ENCODE measurements at regions not wholly inside any gene's neighbourhood (a gene's known extent, or its start where the extent isn't known, plus 50 kb on each side); places are given as distances from the start of the nearest gene placed in this dataset.
"Not testable (repeated sequence)": the region's sequence is repeated elsewhere in the genome, so short reads cannot be mapped to it uniquely, and the experiment has no call there.

DNA sequence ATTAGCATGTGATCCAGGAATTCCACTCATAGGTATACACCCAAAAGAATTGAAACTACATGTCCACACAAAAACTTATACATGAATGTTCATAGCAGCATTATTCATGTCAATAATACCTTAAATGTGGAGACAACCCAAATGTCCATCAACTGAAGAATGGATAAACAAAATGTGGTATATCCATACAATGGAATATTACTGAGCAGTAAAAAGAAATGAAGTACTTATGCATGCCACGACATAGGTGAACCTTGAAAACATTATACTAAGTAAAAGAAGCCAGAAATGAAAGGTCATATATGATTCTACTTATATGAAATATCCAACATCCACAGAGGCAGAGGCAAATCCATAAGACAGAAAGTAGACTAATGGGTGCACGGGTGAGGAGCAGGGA is 159.9 kb downstream of the UNC5CL start:
- no peak for DNase-seq (ENCODE audit: low read depth)
- H3K4me3 ChIP-seq (ENCODE audit: control insufficient read depth, low read depth, low read length), result no peak overlapping the region

DNA sequence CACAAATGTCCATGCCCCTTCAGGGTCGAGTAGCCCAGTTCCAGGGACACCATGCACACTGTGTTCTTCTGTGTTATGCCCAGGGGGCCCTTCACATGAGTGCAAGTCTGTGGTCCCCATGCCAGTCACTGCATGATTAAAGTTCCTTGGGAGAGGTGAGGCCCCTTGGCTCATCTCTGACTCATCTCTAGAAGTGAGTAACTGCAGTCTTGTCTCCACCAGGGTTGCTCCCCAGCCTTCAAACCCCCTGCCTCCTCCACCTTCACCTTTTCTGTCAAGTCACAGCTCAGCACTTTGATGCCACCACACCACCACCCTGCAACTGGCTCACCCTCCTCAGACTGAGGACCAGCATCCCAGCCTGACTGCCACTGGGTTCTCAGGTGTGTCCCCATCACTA is 161.7 kb downstream of the UNC5CL start:
- no peak for DNase-seq (ENCODE audit: low read depth)
- no peak overlapping the region for H3K4me3 ChIP-seq (ENCODE audit: control insufficient read depth, low read depth, low read length)
- TF ChIP-seq, protein P1, sequence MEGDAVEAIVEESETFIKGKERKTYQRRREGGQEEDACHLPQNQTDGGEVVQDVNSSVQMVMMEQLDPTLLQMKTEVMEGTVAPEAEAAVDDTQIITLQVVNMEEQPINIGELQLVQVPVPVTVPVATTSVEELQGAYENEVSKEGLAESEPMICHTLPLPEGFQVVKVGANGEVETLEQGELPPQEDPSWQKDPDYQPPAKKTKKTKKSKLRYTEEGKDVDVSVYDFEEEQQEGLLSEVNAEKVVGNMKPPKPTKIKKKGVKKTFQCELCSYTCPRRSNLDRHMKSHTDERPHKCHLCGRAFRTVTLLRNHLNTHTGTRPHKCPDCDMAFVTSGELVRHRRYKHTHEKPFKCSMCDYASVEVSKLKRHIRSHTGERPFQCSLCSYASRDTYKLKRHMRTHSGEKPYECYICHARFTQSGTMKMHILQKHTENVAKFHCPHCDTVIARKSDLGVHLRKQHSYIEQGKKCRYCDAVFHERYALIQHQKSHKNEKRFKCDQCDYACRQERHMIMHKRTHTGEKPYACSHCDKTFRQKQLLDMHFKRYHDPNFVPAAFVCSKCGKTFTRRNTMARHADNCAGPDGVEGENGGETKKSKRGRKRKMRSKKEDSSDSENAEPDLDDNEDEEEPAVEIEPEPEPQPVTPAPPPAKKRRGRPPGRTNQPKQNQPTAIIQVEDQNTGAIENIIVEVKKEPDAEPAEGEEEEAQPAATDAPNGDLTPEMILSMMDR (IDR thresholded peaks at IDR 0.05; ENCODE audit: control insufficient read depth, insufficient read depth, low read depth, low read length, missing control alignments), result no peak

More for the DNA sequence above, 159.9 kb downstream of the UNC5CL start:
- TF ChIP-seq, protein P1 (IDR thresholded peaks at IDR 0.05; ENCODE audit: control insufficient read depth, insufficient read depth, low read depth, low read length, missing control alignments), result no peak

DNA sequence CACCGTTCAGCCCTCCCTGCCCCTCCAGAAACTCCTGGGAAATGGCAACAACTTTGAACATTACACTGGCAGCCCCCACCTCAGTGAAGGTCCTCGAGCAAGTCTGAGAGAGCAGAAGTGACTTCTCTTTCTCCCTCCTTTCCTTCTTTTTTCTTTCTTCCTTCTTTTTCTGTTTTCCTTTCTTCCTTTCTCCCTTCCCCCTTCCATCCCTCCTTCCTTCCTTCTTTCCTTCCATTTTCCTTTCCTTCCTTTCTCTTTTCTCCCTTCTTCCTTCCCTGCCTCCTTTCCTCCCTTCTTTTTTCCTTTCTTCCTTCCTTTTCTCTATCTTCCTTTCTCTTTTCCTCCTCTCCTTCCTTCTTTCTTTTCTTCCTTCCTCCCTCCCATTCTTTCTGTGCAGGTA is 162.7 kb downstream of the UNC5CL start:
- TF ChIP-seq, protein P1 (IDR thresholded peaks at IDR 0.05; ENCODE audit: control insufficient read depth, insufficient read depth, low read depth, low read length, missing control alignments), result no peak
- no peak overlapping the region for H3K4me3 ChIP-seq (ENCODE audit: control insufficient read depth, low read depth, low read length)
- DNase-seq (ENCODE audit: low read depth), result no peak

DNA sequence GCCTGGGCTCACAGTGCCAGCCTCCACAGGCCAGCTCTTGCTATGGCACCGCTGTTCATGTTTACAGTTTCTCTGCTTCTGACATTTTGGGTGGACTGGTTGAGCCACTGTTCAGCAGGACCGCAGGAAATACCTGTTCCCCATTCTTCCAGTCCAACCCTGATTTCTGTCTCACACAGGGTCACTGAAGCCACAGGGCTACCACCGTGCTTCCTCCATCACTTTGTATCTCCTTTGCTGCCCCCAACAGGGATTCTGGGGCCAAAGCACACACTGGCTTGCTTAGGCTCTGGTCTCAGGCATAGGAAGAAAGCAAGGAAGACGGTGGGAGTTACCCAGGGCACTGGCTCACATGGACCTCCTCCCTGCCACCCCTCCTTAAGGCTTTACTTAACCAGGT is 164.5 kb downstream of the UNC5CL start:
- TF ChIP-seq, protein P1 (IDR thresholded peaks at IDR 0.05; ENCODE audit: control insufficient read depth, insufficient read depth, low read depth, low read length, missing control alignments), result peak; percentile 13
- H3K4me3 ChIP-seq (ENCODE audit: control insufficient read depth, low read depth, low read length), result no peak overlapping the region
- DNase-seq (ENCODE audit: low read depth), result no peak

DNA sequence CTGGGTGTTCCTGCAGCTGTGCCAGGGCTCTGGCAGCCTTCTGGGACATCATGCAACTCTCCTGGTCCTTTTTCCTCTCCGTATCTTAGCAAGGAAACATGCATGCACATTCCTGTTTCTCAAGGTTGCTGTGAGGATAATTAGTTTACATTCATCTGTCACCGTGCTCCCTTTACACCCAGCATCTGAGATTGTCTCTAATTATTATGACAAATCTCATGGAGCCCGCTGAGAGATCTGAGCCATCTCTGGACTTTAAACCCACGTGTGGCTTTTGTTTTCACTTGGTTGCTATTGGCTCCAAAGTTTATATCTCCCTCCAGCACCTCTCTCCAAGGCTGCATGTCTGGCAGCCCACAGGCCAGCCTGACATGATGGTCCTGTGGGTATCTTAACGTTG is 167.6 kb downstream of the UNC5CL start:
- no peak for DNase-seq (ENCODE audit: low read depth)
- H3K4me3 ChIP-seq (ENCODE audit: control insufficient read depth, low read depth, low read length), result no peak overlapping the region
- TF ChIP-seq, protein P1 (IDR thresholded peaks at IDR 0.05; ENCODE audit: control insufficient read depth, insufficient read depth, low read depth, low read length, missing control alignments), result no peak

DNA sequence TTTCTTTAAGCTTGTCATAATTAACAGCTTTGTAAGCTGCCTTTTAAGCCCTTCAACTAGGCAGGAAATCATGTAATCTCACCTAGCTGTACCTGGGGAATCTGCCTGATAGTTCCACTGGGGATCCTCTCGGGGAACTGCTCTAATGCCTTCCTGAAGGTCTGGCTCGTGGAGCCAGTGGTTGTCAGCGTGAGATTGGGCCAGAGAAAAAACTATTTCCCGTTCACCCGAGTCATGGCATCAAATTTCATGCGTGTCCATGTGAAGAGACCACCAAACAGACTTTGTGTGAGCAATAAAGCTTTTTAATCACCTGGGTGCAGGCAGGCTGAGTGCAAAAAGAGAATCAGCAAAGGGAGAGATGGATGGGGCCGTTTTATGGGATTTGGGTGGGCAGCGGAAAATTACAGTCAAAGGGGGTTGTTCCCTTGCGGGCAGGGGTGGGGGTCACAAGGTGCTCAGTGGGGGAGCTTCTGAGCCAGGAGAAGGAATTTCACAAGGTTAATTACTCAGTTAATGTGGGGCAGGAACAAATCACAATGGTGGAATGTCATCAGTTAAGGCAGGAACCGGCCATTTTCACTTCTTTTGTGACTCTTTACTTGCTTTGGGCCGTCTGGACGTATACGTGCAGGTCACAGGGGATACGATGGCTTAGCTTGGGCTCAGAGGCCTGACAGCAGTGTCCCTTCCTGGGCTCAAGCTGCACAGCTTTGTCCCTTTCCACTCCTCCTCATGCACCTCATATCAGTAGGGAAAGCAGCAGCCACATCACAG is 170.7 kb downstream of the UNC5CL start:
- not testable (repeated sequence) for H3K4me3 ChIP-seq (ENCODE audit: control insufficient read depth, low read depth, low read length); DNase-seq (ENCODE audit: low read depth)

DNA sequence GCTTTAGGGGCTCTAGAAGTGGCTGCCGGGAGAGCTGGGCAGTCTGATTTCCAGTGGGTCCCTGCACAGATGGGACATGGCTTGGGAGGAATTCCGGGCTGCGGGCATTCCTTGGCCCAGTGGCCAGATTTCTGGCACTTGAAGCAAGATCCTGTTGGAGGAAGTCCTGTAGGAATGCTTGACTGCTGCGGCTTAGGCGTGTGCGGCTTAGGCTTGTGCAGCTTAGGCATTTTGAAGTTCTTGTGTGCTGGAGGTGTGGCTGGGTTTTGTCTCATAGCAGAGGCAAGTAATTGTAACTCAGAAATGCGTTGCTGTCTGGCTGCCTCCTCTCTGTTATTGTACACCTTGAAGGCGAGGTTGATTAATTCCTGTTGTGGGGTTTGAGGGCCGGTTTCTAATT is 171.5 kb downstream of the UNC5CL start:
- DNase-seq (ENCODE audit: low read depth); H3K4me3 ChIP-seq (ENCODE audit: control insufficient read depth, low read depth, low read length): not testable (repeated sequence)

DNA sequence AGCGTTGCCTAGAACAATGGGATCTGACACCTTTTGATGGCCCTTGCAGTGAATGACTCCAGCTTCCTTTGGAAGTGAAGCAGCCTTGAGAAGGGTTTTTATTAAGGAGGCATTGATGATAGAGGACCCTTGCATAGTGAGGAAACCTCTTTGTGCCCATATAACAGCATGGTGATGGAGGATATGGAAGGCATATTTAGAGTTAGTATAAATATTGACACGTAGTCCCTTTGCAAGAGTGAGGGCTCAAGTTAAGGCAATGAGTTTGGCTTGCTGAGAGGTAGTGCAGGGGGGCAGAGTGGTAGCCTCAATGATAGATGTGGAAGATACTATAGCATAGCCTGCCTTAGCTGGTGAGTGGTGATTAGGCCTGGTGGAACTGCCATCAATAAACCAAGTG is 173.8 kb downstream of the UNC5CL start:
- not testable (repeated sequence) for H3K4me3 ChIP-seq (ENCODE audit: control insufficient read depth, low read depth, low read length); DNase-seq (ENCODE audit: low read depth)

Measured in AG09309 (cell line).